ENCODE measurements at regions not wholly inside any gene's neighbourhood (a gene's known extent, or its start where the extent isn't known, plus 50 kb on each side); places are given as distances from the start of the nearest gene placed in this dataset.
"Not testable (repeated sequence)": the region's sequence is repeated elsewhere in the genome, so short reads cannot be mapped to it uniquely, and the experiment has no call there.

- Histone ChIP-seq H3K4me1 (ENCODE audit: control insufficient read depth, insufficient read depth, low read length) (no peaks in the 10 kb centered on the region), H3K36me3 (ENCODE audit: control insufficient read depth, insufficient read depth, low read length) (no peaks in the 10 kb centered on the region), H3K9me3 (ENCODE audit: control insufficient read depth, insufficient read depth, low read length) (no peaks in the 10 kb centered on the region), H3K27me3 (ENCODE audit: control insufficient read depth, insufficient read depth, low read length) (no peaks in the 10 kb centered on the region), H3K4me3 (ENCODE audit: low read length) (no peak overlapping the region), H3K27ac (ENCODE audit: low read length) (no peak overlapping the region)
- no peak for DNase-seq (ENCODE audit: low read depth, low spot score)
- no CpG with 5 or more reads among the region's 21 CpGs for WGBS (ENCODE audit: insufficient coverage, insufficient read length)
Observed at GRCh38 chr7:29649876-29650275, 86.2 kb downstream of the PRR15 start.

GRCh38 chr7:29651477-29651876 is 87.8 kb downstream of the PRR15 start:
- WGBS (ENCODE audit: insufficient coverage, insufficient read length), result no CpG with 5 or more reads among the region's 2 CpGs
- no peaks in the 10 kb centered on the region for H3K4me1 ChIP-seq (ENCODE audit: control insufficient read depth, insufficient read depth, low read length)
- no peak for DNase-seq (ENCODE audit: low read depth, low spot score)
- H3K27me3 ChIP-seq (ENCODE audit: control insufficient read depth, insufficient read depth, low read length), result no peaks in the 10 kb centered on the region
- H3K27ac ChIP-seq (ENCODE audit: low read length), result no peak overlapping the region
- H3K36me3 ChIP-seq (ENCODE audit: control insufficient read depth, insufficient read depth, low read length), result no peaks in the 10 kb centered on the region
- H3K9me3 ChIP-seq (ENCODE audit: control insufficient read depth, insufficient read depth, low read length), result no peaks in the 10 kb centered on the region
- H3K4me3 ChIP-seq (ENCODE audit: low read length), result no peak overlapping the region

GRCh38 chr7:29652556-29652955 is 88.9 kb downstream of the PRR15 start:
- no CpG with 5 or more reads among the region's 2 CpGs for WGBS (ENCODE audit: insufficient coverage, insufficient read length)
- Histone ChIP-seq H3K9me3 (ENCODE audit: control insufficient read depth, insufficient read depth, low read length) (no peaks in the 10 kb centered on the region), H3K36me3 (ENCODE audit: control insufficient read depth, insufficient read depth, low read length) (no peaks in the 10 kb centered on the region), H3K27me3 (ENCODE audit: control insufficient read depth, insufficient read depth, low read length) (no peaks in the 10 kb centered on the region), H3K4me3 (ENCODE audit: low read length) (no peak overlapping the region), H3K27ac (ENCODE audit: low read length) (no peak overlapping the region), H3K4me1 (ENCODE audit: control insufficient read depth, insufficient read depth, low read length) (no peaks in the 10 kb centered on the region)
- no peak for DNase-seq (ENCODE audit: low read depth, low spot score)

GRCh38 chr7:29654340-29654739 is 90.7 kb downstream of the PRR15 start:
- not testable (repeated sequence) for H3K9me3 ChIP-seq (ENCODE audit: control insufficient read depth, insufficient read depth, low read length); H3K4me3 ChIP-seq (ENCODE audit: low read length); H3K36me3 ChIP-seq (ENCODE audit: control insufficient read depth, insufficient read depth, low read length); H3K4me1 ChIP-seq (ENCODE audit: control insufficient read depth, insufficient read depth, low read length); DNase-seq (ENCODE audit: low read depth, low spot score); H3K27ac ChIP-seq (ENCODE audit: low read length); H3K27me3 ChIP-seq (ENCODE audit: control insufficient read depth, insufficient read depth, low read length)
- WGBS (ENCODE audit: insufficient coverage, insufficient read length), result no CpG with 5 or more reads among the region's 4 CpGs

GRCh38 chr7:29657288-29657687 is 93.7 kb downstream of the PRR15 start:
- H3K4me1 ChIP-seq (ENCODE audit: control insufficient read depth, insufficient read depth, low read length), result no peaks in the 10 kb centered on the region
- H3K9me3 ChIP-seq (ENCODE audit: control insufficient read depth, insufficient read depth, low read length), result no peaks in the 10 kb centered on the region
- no peak for DNase-seq (ENCODE audit: low read depth, low spot score)
- WGBS (ENCODE audit: insufficient coverage, insufficient read length), result no CpG with 5 or more reads among the region's 5 CpGs
- H3K36me3 ChIP-seq (ENCODE audit: control insufficient read depth, insufficient read depth, low read length), result no peaks in the 10 kb centered on the region
- no peak overlapping the region for H3K4me3 ChIP-seq (ENCODE audit: low read length)
- H3K27me3 ChIP-seq (ENCODE audit: control insufficient read depth, insufficient read depth, low read length), result no peaks in the 10 kb centered on the region
- H3K27ac ChIP-seq (ENCODE audit: low read length), result no peak overlapping the region

GRCh38 chr7:29657856-29658255 is 94.2 kb downstream of the PRR15 start:
- no peaks in the 10 kb centered on the region for H3K36me3 ChIP-seq (ENCODE audit: control insufficient read depth, insufficient read depth, low read length)
- H3K4me1 ChIP-seq (ENCODE audit: control insufficient read depth, insufficient read depth, low read length), result no peaks in the 10 kb centered on the region
- H3K27me3 ChIP-seq (ENCODE audit: control insufficient read depth, insufficient read depth, low read length), result no peaks in the 10 kb centered on the region
- no peaks in the 10 kb centered on the region for H3K9me3 ChIP-seq (ENCODE audit: control insufficient read depth, insufficient read depth, low read length)
- H3K27ac ChIP-seq (ENCODE audit: low read length), result no peak overlapping the region
- WGBS (ENCODE audit: insufficient coverage, insufficient read length), result no CpG with 5 or more reads among the region's 7 CpGs
- H3K4me3 ChIP-seq (ENCODE audit: low read length), result no peak overlapping the region
- no peak for DNase-seq (ENCODE audit: low read depth, low spot score)

- not testable (repeated sequence) for H3K9me3 ChIP-seq (ENCODE audit: control insufficient read depth, insufficient read depth, low read length); H3K36me3 ChIP-seq (ENCODE audit: control insufficient read depth, insufficient read depth, low read length); H3K4me3 ChIP-seq (ENCODE audit: low read length); DNase-seq (ENCODE audit: low read depth, low spot score); H3K4me1 ChIP-seq (ENCODE audit: control insufficient read depth, insufficient read depth, low read length); H3K27me3 ChIP-seq (ENCODE audit: control insufficient read depth, insufficient read depth, low read length); H3K27ac ChIP-seq (ENCODE audit: low read length)
- no CpG with 5 or more reads among the region's 5 CpGs for WGBS (ENCODE audit: insufficient coverage, insufficient read length)
Observed at GRCh38 chr7:29659213-29659612, 95.6 kb downstream of the PRR15 start.

GRCh38 chr7:29662899-29663298 is 99.3 kb downstream of the PRR15 start:
- H3K27ac ChIP-seq (ENCODE audit: low read length); H3K4me3 ChIP-seq (ENCODE audit: low read length); H3K4me1 ChIP-seq (ENCODE audit: control insufficient read depth, insufficient read depth, low read length); H3K36me3 ChIP-seq (ENCODE audit: control insufficient read depth, insufficient read depth, low read length); H3K27me3 ChIP-seq (ENCODE audit: control insufficient read depth, insufficient read depth, low read length); DNase-seq (ENCODE audit: low read depth, low spot score); H3K9me3 ChIP-seq (ENCODE audit: control insufficient read depth, insufficient read depth, low read length): not testable (repeated sequence)
- no CpG with 5 or more reads among the region's 3 CpGs for WGBS (ENCODE audit: insufficient coverage, insufficient read length)

- not testable (repeated sequence) for DNase-seq (ENCODE audit: low read depth, low spot score); H3K9me3 ChIP-seq (ENCODE audit: control insufficient read depth, insufficient read depth, low read length); H3K4me3 ChIP-seq (ENCODE audit: low read length); H3K36me3 ChIP-seq (ENCODE audit: control insufficient read depth, insufficient read depth, low read length); H3K27ac ChIP-seq (ENCODE audit: low read length); H3K27me3 ChIP-seq (ENCODE audit: control insufficient read depth, insufficient read depth, low read length); H3K4me1 ChIP-seq (ENCODE audit: control insufficient read depth, insufficient read depth, low read length)
- WGBS (ENCODE audit: insufficient coverage, insufficient read length), result no CpG with 5 or more reads among the region's 1 CpG
Observed at GRCh38 chr7:29664999-29665398, 101.4 kb downstream of the PRR15 start.

GRCh38 chr7:29667096-29667669 is 103.5 kb downstream of the PRR15 start:
- no CpG with 5 or more reads among the region's 5 CpGs for WGBS (ENCODE audit: insufficient coverage, insufficient read length)
- H3K4me3 ChIP-seq (ENCODE audit: low read length); H3K4me1 ChIP-seq (ENCODE audit: control insufficient read depth, insufficient read depth, low read length); H3K9me3 ChIP-seq (ENCODE audit: control insufficient read depth, insufficient read depth, low read length); H3K27me3 ChIP-seq (ENCODE audit: control insufficient read depth, insufficient read depth, low read length); H3K27ac ChIP-seq (ENCODE audit: low read length); H3K36me3 ChIP-seq (ENCODE audit: control insufficient read depth, insufficient read depth, low read length); DNase-seq (ENCODE audit: low read depth, low spot score): not testable (repeated sequence)

GRCh38 chr7:29671286-29671685 is 107.7 kb downstream of the PRR15 start:
- not testable (repeated sequence) for H3K9me3 ChIP-seq (ENCODE audit: control insufficient read depth, insufficient read depth, low read length); H3K4me1 ChIP-seq (ENCODE audit: control insufficient read depth, insufficient read depth, low read length); H3K4me3 ChIP-seq (ENCODE audit: low read length); H3K27ac ChIP-seq (ENCODE audit: low read length); H3K36me3 ChIP-seq (ENCODE audit: control insufficient read depth, insufficient read depth, low read length); DNase-seq (ENCODE audit: low read depth, low spot score); H3K27me3 ChIP-seq (ENCODE audit: control insufficient read depth, insufficient read depth, low read length)
- WGBS (ENCODE audit: insufficient coverage, insufficient read length), result no CpG with 5 or more reads among the region's 3 CpGs
